Fibroblast of pulmonary artery (primary cell): ENCODE measurements at regions not wholly inside any gene's neighbourhood (a gene's known extent, or its start where the extent isn't known, plus 50 kb on each side); places are given as distances from the start of the nearest gene placed in this dataset.

ENCODE experiments used
- DNase-seq: peaks from one replicate; pipeline ENCODE4 v3.0.0-alpha.2; 2010; ENCODE audit warnings: low read depth
- H3K4me3 ChIP-seq: replicated peaks from 2 replicates; pipeline ENCODE4 v1.5.1; 2011; ENCODE audit warnings: low read depth, mild to moderate bottlenecking, control low read depth, low read length, moderate library complexity
- CTCF ChIP-seq: IDR thresholded peaks from 2 replicates; pipeline ENCODE4 v1.5.1; 2011; ENCODE audit warnings: mild to moderate bottlenecking, control low read depth, low read length, inconsistent platforms; ENCODE audit errors: missing control alignments

GRCh38 chr15:95295896-95296625 is 1034.4 kb upstream of the NR2F2 start:
- no peak for DNase-seq
- no peak for TF ChIP-seq CTCF
- no peak overlapping the region for H3K4me3 ChIP-seq

DNA sequence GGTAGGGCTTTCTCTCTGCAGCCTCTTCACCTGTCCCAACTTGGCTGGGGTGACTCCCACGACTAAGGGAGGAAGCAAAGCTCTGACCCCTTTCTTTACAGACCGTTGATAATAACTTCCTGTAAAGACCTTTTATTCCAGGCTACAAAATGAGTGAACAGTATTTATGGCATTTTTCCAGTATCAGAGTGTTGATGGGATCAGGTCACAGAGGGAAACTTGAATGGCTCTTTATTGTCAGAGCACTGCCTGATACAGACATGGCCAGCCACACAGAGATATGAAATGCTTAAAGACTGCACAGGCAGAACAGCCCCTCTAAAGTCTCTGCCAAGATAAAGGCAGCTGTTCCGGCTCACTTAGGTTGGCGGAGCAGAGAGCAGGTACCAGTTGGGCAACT is 1033.9 kb upstream of the NR2F2 start:
- TF ChIP-seq CTCF = no peak
- peak; percentile 26 for DNase-seq

GRCh38 chr15:95298729-95299128 is 1031.8 kb upstream of the NR2F2 start:
- H3K4me3 ChIP-seq = no peak overlapping the region

More for the DNA sequence above, 1033.9 kb upstream of the NR2F2 start:
- H3K4me3 ChIP-seq = no peak overlapping the region

DNA sequence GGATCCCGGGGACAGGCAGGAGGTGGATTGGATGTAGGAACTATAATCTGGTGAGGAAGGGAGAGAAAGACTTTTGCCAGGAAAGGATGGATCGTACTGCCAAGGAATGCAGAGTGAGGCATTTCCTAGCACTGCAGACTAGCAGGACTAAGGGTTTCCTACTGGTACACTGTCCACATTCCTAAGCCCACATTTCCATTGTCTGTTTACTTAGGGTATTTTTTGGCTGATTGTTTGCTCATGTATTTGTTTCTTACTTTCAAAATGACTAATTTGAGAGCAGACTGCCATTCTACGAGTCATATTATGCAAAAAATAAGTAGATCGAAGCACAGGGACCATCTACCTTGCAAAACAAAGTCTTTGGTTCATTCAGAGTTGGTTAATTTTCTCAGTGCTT is 1029.5 kb upstream of the NR2F2 start:
- no peak overlapping the region for H3K4me3 ChIP-seq
- DNase-seq = peak; percentile 94
- no peak for TF ChIP-seq CTCF

More at GRCh38 chr15:95298729-95299128, 1031.8 kb upstream of the NR2F2 start:
- TF ChIP-seq CTCF = no peak
- DNase-seq = no peak

DNA sequence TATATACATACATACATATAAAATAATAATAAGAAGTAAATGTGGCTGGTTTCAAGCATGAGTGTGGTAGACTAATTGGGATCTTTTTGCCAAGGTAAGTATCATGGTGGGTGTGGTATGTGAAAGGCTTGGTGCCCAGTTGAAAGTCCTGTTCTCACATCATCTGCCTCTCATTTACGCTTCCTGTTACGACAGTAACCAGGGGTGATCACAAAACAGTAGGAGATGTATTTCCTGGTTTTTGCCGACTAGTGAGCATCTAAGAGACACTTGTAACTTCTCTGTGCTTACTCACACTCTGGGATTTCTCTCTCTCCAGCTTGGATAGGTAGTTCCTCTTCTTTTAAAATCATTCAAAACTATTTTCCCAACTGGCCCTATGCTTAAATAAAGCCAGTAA is 1028.3 kb upstream of the NR2F2 start:
- DNase-seq = peak; percentile 65
- no peak for TF ChIP-seq CTCF
- no peak overlapping the region for H3K4me3 ChIP-seq

- H3K4me3 ChIP-seq = no peak overlapping the region
- no peak for DNase-seq
- no peak for TF ChIP-seq CTCF
Measured at GRCh38 chr15:95302809-95303208, 1027.7 kb upstream of the NR2F2 start.

GRCh38 chr15:95303713-95304112 is 1026.8 kb upstream of the NR2F2 start:
- no peak for TF ChIP-seq CTCF
- no peak overlapping the region for H3K4me3 ChIP-seq
- no peak for DNase-seq
